ENCODE measurements at regions not wholly inside any gene's neighbourhood (a gene's known extent, or its start where the extent isn't known, plus 50 kb on each side); places are given as distances from the start of the nearest gene placed in this dataset.

DNA sequence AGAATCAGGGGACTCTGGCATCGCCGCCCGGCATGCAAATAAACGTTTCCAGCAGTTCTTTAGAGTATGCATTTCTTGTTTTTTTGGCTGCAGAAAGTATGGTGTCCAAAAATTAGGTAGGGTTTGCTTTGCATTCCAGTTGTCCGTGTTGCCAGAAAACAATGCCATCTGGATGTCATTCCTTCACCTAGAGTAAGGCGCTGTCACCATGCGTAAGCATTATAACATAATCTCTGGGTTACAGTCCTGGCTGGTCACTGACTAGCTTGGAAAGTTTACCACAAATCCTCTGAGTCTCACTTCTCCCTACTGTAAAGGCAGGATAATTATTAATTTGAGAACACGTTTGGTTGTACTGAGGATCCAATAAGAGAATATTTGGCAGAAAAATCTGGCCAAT is 457.7 kb downstream of the XYLT1 start:
- DNase-seq (ENCODE audit: low spot score in 2 of 2): no peak
- no peak for ATAC-seq
- Mint-ChIP-seq H3K9me3 (peaks cover 0 to 17% of the 10 kb centered on the region in 2 donors), H3K27ac (peak overlapping the region in 1 of 2 donors; percentile 86), H3K36me3 (peaks cover 0 to 17% of the 10 kb centered on the region in 2 donors)

DNA sequence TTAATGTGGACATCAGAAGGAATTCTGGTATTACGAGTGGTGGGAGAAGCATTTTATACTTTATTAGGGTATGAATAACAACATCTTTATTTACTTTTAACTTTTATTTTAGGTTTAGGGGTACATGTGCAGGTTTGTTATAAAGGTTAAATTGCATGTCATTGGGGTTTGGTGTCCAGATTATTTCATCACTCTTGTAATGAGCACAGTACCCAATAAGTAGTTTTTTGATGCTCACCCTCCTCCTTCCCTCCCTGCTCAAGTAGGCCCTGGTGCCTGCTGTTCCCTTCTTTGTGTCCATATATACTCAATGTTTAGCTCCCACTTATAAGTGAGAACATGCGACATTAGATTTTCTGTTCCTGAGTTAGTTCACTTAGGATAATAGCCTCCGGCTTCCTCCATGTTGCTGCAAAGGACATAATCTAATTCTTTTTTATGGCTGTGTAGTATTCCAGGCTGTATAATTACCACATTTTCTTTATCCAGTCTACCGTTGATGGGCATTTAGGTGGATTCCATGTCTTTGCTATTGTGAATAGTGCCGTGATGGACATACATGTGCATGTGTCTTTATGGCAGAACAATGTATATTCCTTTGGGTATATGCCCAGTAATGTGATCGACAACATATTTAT is 456.2 kb downstream of the XYLT1 start:
- no peak overlapping the region for H3K27ac Mint-ChIP-seq
- ATAC-seq: no peak
- DNase-seq (ENCODE audit: low spot score in 2 of 2): no peak
- peaks cover 0 to 17% of the 10 kb centered on the region in 2 donors for H3K9me3 Mint-ChIP-seq
- peaks cover 0 to 22% of the 10 kb centered on the region in 2 donors for H3K36me3 Mint-ChIP-seq

- ATAC-seq (no peak), DNase-seq (ENCODE audit: low spot score in 2 of 2) (no peak)
- peaks cover 0 to 17% of the 10 kb centered on the region in 2 donors for H3K9me3 Mint-ChIP-seq
- no peak overlapping the region for H3K27ac Mint-ChIP-seq
- H3K36me3 Mint-ChIP-seq: peaks cover 0 to 22% of the 10 kb centered on the region in 2 donors
Measured at GRCh38 chr16:17015702-17016101, 455.1 kb downstream of the XYLT1 start.

GRCh38 chr16:17017442-17017841 is 453.3 kb downstream of the XYLT1 start:
- DNase-seq (ENCODE audit: low spot score in 2 of 2) (no peak), ATAC-seq (no peak)
- H3K9me3 Mint-ChIP-seq: peaks cover 0 to 9% of the 10 kb centered on the region in 2 donors
- peaks cover 0 to 22% of the 10 kb centered on the region in 2 donors for H3K36me3 Mint-ChIP-seq
- H3K27ac Mint-ChIP-seq: no peak overlapping the region

- ATAC-seq (no peak), DNase-seq (ENCODE audit: low spot score in 2 of 2) (no peak)
- H3K9me3 Mint-ChIP-seq: peaks cover 0 to 9% of the 10 kb centered on the region in 2 donors
- H3K27ac Mint-ChIP-seq: no peak overlapping the region
- H3K36me3 Mint-ChIP-seq: peaks cover 0 to 22% of the 10 kb centered on the region in 2 donors
Measured at GRCh38 chr16:17018585-17018939, 452.2 kb downstream of the XYLT1 start.

DNA sequence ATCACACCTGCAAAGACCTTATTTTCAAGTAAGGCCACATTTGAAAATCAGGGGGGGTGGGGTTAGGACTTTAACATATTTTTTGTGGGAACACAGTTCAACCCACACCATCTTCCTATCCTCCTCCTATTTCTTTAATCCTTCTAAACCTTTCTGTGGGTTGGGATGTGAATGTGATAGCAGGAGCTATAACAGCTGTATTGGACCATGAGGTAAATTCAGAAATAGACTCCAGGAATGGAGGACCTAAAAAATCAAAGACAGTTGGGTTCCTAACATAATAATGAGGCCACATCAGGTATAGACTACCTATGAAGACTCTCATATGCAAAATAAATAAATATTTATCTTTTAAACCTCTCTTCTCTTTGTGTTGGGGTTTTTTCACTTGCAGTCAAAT is 451.4 kb downstream of the XYLT1 start:
- no peak overlapping the region for H3K27ac Mint-ChIP-seq
- ATAC-seq: no peak

GRCh38 chr16:17023606-17024005 is 447.2 kb downstream of the XYLT1 start:
- Mint-ChIP-seq H3K36me3 (peaks cover 0 to 10% of the 10 kb centered on the region in 2 donors), H3K27ac (no peak overlapping the region), H3K9me3 (peaks cover under 1% of the 10 kb centered on the region in 2 donors)
- ATAC-seq (no peak), DNase-seq (ENCODE audit: low spot score in 2 of 2) (no peak)

More for the DNA sequence above, 451.4 kb downstream of the XYLT1 start:
- DNase-seq (ENCODE audit: low spot score in 2 of 2): no peak
- H3K9me3 Mint-ChIP-seq: peaks cover 0 to 9% of the 10 kb centered on the region in 2 donors
- H3K36me3 Mint-ChIP-seq: peaks cover 0 to 22% of the 10 kb centered on the region in 2 donors

DNA sequence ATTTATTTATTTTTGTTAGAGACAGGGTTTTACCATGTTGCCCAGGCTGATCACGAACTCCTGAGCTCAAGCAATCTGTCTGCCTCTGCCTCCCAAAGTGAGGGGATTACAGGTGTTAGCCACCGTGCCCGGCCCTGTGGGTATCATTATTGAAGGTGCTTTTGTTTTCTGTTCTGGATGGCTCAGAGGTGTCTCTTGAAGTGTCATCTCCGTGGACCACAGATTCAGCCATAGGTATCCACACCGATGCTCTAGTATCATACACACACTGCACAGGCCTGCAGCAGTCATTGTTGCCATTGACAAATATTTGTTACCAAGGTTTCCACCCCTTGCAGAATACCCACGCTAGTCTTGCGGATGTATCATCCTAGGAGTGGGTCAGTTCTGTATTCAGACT is 446.2 kb downstream of the XYLT1 start:
- ATAC-seq (no peak), DNase-seq (ENCODE audit: low spot score in 2 of 2) (no peak)
- Mint-ChIP-seq H3K27ac (no peak overlapping the region), H3K9me3 (peaks cover 5 to 10% of the 10 kb centered on the region in 2 donors), H3K36me3 (peaks cover 4 to 19% of the 10 kb centered on the region in 2 donors)

DNA sequence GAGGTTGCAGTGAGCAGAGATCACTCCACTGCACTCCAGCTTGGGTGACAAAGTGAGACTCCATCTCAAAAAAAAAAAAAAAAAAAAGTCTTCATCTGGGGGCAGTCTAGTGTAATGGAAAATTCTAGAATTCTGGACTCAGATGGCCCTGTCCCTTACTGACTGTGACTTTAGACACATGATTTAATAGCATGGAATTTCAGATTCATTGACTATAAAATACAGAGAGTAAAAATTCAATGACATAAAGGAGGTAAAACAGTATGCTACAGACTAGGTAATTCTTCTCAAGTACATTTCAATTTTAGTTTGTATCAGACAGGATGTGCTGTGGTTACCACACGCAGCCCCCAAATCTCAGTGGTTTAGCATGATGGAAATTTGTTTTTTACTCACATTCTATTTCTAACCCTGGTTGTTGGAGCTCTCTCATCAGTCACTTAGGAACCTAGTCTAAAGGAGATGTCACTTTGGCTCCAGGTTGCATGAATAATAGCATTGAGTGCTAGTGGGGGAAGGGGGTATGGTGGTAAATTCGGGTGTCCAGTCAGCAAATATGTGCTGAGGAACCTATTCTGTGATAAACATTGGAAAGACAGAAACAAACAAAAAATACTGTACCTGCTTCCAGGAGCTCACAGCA is 444.0 kb downstream of the XYLT1 start:
- Mint-ChIP-seq H3K36me3 (peaks cover 13 to 32% of the 10 kb centered on the region in 2 donors), H3K9me3 (peaks cover 5 to 18% of the 10 kb centered on the region in 2 donors), H3K27ac (peak overlapping the region in 1 of 2 donors; percentile 38)
- ATAC-seq (peak; percentile 88 to 94), DNase-seq (ENCODE audit: low spot score in 2 of 2) (peak in 1 of 2 donors; percentile 16)

- no peak for ATAC-seq
- H3K9me3 Mint-ChIP-seq: peaks cover 5 to 18% of the 10 kb centered on the region in 2 donors
Measured at GRCh38 chr16:17027488-17028129, 443.2 kb downstream of the XYLT1 start.

DNA sequence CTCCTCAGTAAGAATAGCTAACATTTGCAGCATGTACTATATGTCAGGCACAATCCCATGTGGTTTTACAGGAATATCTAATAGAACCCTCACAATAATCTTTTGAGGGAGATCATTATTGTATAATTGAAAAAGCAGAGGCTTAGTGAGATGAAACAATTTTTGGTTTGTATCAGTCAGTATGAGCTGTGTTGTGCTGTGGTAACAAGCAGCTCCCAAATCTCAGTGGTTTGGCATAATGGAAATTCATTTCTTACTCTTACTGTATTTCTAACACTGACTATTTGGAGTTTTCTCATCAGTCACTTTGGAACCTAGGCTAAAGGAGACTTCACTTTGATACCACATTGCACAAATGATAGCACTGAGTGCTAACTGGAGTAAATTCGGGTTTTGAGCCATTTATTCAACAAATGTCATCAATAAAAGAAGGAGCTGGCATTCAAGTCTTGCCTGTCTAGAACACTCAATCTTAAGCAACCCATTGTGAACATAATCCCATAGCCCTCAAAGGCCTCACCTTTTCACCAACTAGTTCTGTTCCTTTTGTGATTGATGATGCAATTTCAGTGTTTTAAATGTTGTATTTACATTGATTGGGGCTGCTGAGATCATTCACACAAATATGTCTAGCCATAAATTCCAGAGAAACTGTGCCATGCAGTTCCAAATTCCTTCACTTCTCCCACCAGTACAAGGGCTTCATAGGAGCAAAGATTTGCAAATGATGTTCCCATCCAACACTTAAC is 441.0 kb downstream of the XYLT1 start:
- no peak for DNase-seq (ENCODE audit: low spot score in 2 of 2)
- Mint-ChIP-seq H3K27ac (no peak overlapping the region), H3K9me3 (peaks cover 5 to 24% of the 10 kb centered on the region in 2 donors), H3K36me3 (peaks cover 13 to 38% of the 10 kb centered on the region in 2 donors)
- ATAC-seq: no peak

More at GRCh38 chr16:17027488-17028129, 443.2 kb downstream of the XYLT1 start:
- Mint-ChIP-seq H3K36me3 (peaks cover 13 to 34% of the 10 kb centered on the region in 2 donors), H3K27ac (no peak overlapping the region)
- DNase-seq (ENCODE audit: low spot score in 2 of 2): no peak

GRCh38 chr16:17031484-17032268 is 439.1 kb downstream of the XYLT1 start:
- Mint-ChIP-seq H3K9me3 (peaks cover 5 to 24% of the 10 kb centered on the region in 2 donors), H3K27ac (no peak overlapping the region), H3K36me3 (peaks cover 13 to 30% of the 10 kb centered on the region in 2 donors)
- ATAC-seq (no peak), DNase-seq (ENCODE audit: low spot score in 2 of 2) (no peak)

DNA sequence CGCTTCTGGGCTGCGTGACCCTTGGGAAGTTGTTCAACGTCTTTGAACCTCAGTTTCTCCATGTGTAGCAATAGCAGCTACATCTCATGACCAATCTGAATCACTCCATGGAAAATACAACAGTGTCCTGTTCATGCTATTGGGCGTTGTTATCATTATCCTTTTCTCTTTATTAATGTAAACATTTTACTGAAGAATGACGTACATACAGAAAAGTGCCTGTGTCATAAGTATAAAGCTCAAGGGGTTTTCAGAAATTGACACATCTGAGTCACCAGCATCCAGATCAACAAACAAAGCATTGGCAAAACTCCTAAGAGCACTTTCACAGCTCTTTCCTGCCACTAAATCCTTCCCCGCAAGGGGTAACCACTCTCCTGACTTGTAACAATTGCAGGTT is 438.4 kb downstream of the XYLT1 start:
- Mint-ChIP-seq H3K9me3 (peaks cover 5 to 24% of the 10 kb centered on the region in 2 donors), H3K27ac (no peak overlapping the region), H3K36me3 (peaks cover 13 to 30% of the 10 kb centered on the region in 2 donors)
- ATAC-seq: no peak
- no peak for DNase-seq (ENCODE audit: low spot score in 2 of 2)

GRCh38 chr16:17034477-17035252 is 436.1 kb downstream of the XYLT1 start:
- Mint-ChIP-seq H3K36me3 (peaks cover 9 to 18% of the 10 kb centered on the region in 2 donors), H3K9me3 (peaks cover 0 to 13% of the 10 kb centered on the region in 2 donors), H3K27ac (no peak overlapping the region)
- no peak for ATAC-seq
- DNase-seq (ENCODE audit: low spot score in 2 of 2): no peak

GRCh38 chr16:17037499-17037898 is 433.3 kb downstream of the XYLT1 start:
- ATAC-seq (no peak), DNase-seq (ENCODE audit: low spot score in 2 of 2) (no peak)
- H3K9me3 Mint-ChIP-seq: peaks cover 0 to 5% of the 10 kb centered on the region in 2 donors
- H3K36me3 Mint-ChIP-seq: peaks cover 0 to 6% of the 10 kb centered on the region in 2 donors
- H3K27ac Mint-ChIP-seq: no peak overlapping the region
